ENCODE measurements at regions not wholly inside any gene's neighbourhood (a gene's known extent, or its start where the extent isn't known, plus 50 kb on each side); places are given as distances from the start of the nearest gene placed in this dataset.

GRCh38 chr14:98947911-98948595 lies 323.9 kb downstream of the BCL11B start:
- TF ChIP-seq, protein P1, sequence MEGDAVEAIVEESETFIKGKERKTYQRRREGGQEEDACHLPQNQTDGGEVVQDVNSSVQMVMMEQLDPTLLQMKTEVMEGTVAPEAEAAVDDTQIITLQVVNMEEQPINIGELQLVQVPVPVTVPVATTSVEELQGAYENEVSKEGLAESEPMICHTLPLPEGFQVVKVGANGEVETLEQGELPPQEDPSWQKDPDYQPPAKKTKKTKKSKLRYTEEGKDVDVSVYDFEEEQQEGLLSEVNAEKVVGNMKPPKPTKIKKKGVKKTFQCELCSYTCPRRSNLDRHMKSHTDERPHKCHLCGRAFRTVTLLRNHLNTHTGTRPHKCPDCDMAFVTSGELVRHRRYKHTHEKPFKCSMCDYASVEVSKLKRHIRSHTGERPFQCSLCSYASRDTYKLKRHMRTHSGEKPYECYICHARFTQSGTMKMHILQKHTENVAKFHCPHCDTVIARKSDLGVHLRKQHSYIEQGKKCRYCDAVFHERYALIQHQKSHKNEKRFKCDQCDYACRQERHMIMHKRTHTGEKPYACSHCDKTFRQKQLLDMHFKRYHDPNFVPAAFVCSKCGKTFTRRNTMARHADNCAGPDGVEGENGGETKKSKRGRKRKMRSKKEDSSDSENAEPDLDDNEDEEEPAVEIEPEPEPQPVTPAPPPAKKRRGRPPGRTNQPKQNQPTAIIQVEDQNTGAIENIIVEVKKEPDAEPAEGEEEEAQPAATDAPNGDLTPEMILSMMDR (IDR thresholded peaks at IDR 0.05; ENCODE audit: poor library complexity): no peak
- TF ChIP-seq EZH2 (IDR thresholded peaks at IDR 0.05; ENCODE audit: borderline replicate concordance) (no peak), EZH2phosphoT487 (IDR thresholded peaks at IDR 0.05; ENCODE audit: low read depth, severe bottlenecking, unreplicated experiment) (no peak)
- DNase-seq (ENCODE audit: low spot score): no peak
- no peaks in the 10 kb centered on the region for H4K20me1 ChIP-seq (ENCODE audit: insufficient read depth, poor library complexity, severe bottlenecking)
- H3K9me3 ChIP-seq (ENCODE audit: low read depth): no peaks in the 10 kb centered on the region
- peaks cover 12% of the 10 kb centered on the region for H3K4me1 ChIP-seq (ENCODE audit: insufficient read depth)
- WGBS (ENCODE audit: low lambda C conversion rate, missing lambda C conversion rate): 97% methylated on average over 8 of the region's 8 CpGs
- H3K4me2 ChIP-seq: no peak overlapping the region
- H3K9me2 ChIP-seq (replicated peaks; ENCODE audit: insufficient read depth): no peaks in the 10 kb centered on the region
- H3K4me3 ChIP-seq: no peak overlapping the region
- no peaks in the 10 kb centered on the region for H3K79me2 ChIP-seq
- no peak overlapping the region for H2AFZ ChIP-seq
- no peak overlapping the region for H3K27ac ChIP-seq
- no peaks in the 10 kb centered on the region for H3K27me3 ChIP-seq
- no peaks in the 10 kb centered on the region for H3K36me3 ChIP-seq (replicated peaks; ENCODE audit: insufficient read depth, low read depth)

- Histone ChIP-seq H3K9me3 (ENCODE audit: low read depth) (no peaks in the 10 kb centered on the region), H3K4me1 (ENCODE audit: insufficient read depth) (peaks cover 12% of the 10 kb centered on the region), H4K20me1 (ENCODE audit: insufficient read depth, poor library complexity, severe bottlenecking) (no peaks in the 10 kb centered on the region), H3K79me2 (no peaks in the 10 kb centered on the region), H3K27ac (no peak overlapping the region), H3K36me3 (replicated peaks; ENCODE audit: insufficient read depth, low read depth) (no peaks in the 10 kb centered on the region), H3K9me2 (replicated peaks; ENCODE audit: insufficient read depth) (no peaks in the 10 kb centered on the region), H3K4me3 (no peak overlapping the region), H3K27me3 (no peaks in the 10 kb centered on the region), H2AFZ (no peak overlapping the region), H3K4me2 (no peak overlapping the region)
- TF ChIP-seq EZH2 (IDR thresholded peaks at IDR 0.05; ENCODE audit: borderline replicate concordance) (no peak), EZH2phosphoT487 (IDR thresholded peaks at IDR 0.05; ENCODE audit: low read depth, severe bottlenecking, unreplicated experiment) (no peak)
- TF ChIP-seq, protein P1 (IDR thresholded peaks at IDR 0.05; ENCODE audit: poor library complexity): no peak
- DNase-seq (ENCODE audit: low spot score): no peak
- 65% methylated on average over 2 of the region's 2 CpGs for WGBS (ENCODE audit: low lambda C conversion rate, missing lambda C conversion rate)
Measured at GRCh38 chr14:98949051-98949450, 322.9 kb downstream of the BCL11B start.

DNA sequence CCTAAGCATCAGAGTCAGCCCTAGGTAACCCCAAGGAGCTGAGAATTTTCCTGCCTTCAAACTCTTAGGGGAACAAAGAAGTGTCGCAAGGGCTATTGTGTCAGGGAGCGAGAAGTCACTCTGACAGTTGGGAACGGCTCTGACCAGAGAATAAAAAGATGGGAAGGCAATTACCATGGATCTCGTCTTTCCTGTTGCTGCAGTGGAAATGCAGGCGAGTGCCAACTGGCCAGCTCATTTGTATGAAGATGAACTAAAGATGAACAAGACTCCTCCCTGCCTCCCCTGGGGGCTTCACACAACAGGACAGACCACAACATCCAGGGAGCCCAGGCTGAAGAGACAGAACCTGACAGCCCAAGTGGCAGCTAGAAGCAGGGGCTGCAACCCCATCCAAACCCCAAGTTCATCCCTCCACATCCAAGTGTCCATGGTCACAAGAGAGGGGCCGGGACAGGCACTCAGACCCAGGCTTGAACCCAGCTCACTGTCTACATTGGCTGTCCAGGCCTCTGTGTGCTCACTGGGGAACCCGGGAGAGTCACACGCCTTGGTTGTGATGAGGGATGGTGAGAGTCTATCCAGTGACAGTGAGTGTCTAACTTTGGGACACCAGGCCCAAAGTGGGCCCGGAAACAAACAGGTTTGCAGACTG lies 322.4 kb downstream of the BCL11B start:
- Histone ChIP-seq H3K36me3 (replicated peaks; ENCODE audit: insufficient read depth, low read depth) (no peaks in the 10 kb centered on the region), H3K4me2 (no peak overlapping the region), H3K4me1 (ENCODE audit: insufficient read depth) (peaks cover 12% of the 10 kb centered on the region), H2AFZ (no peak overlapping the region), H3K27ac (no peak overlapping the region), H3K27me3 (no peaks in the 10 kb centered on the region), H4K20me1 (ENCODE audit: insufficient read depth, poor library complexity, severe bottlenecking) (no peaks in the 10 kb centered on the region), H3K9me2 (replicated peaks; ENCODE audit: insufficient read depth) (no peaks in the 10 kb centered on the region), H3K9me3 (ENCODE audit: low read depth) (no peaks in the 10 kb centered on the region), H3K4me3 (no peak overlapping the region), H3K79me2 (no peaks in the 10 kb centered on the region)
- no peak for DNase-seq (ENCODE audit: low spot score)
- TF ChIP-seq EZH2phosphoT487 (IDR thresholded peaks at IDR 0.05; ENCODE audit: low read depth, severe bottlenecking, unreplicated experiment) (no peak), EZH2 (IDR thresholded peaks at IDR 0.05; ENCODE audit: borderline replicate concordance) (no peak)
- TF ChIP-seq, protein P1 (IDR thresholded peaks at IDR 0.05; ENCODE audit: poor library complexity): no peak
- 79% methylated on average over 9 of the region's 9 CpGs for WGBS (ENCODE audit: low lambda C conversion rate, missing lambda C conversion rate)
